ENCODE measurements at regions not wholly inside any gene's neighbourhood (a gene's known extent, or its start where the extent isn't known, plus 50 kb on each side); places are given as distances from the start of the nearest gene placed in this dataset.

GRCh38 chr1:90393025-90393424 is 324.1 kb downstream of the BARHL2 start (continued):
- TF ChIP-seq AHDC1 (CRISPR knock-in tag; IDR thresholded peaks at IDR 0.05; ENCODE audit: borderline replicate concordance) (no peak), ZNF552 (CRISPR knock-in tag; IDR thresholded peaks at IDR 0.05; ENCODE audit: borderline replicate concordance) (no peak), ZNF510 (CRISPR knock-in tag; IDR thresholded peaks at IDR 0.05; ENCODE audit: low read depth) (no peak), TSC22D2 (CRISPR knock-in tag; IDR thresholded peaks at IDR 0.05; ENCODE audit: borderline replicate concordance) (no peak), IKZF5 (CRISPR knock-in tag; IDR thresholded peaks at IDR 0.05) (no peak), E2F5 (CRISPR knock-in tag; conservative IDR thresholded peaks at IDR 0.05) (no peak), HNRNPL (IDR thresholded peaks at IDR 0.05; ENCODE audit: low read depth, low read length) (no peak), ZNF792 (CRISPR knock-in tag; IDR thresholded peaks at IDR 0.05) (no peak), ZFP82 (CRISPR knock-in tag; IDR thresholded peaks at IDR 0.05; ENCODE audit: borderline replicate concordance) (no peak)

Measured in HepG2 (cell line).